Activated CD4-positive, alpha-beta memory T cell treated with anti-CD3 and anti-CD28 coated beads for 36 hours (primary cell): ENCODE measurements at regions not wholly inside any gene's neighbourhood (a gene's known extent, or its start where the extent isn't known, plus 50 kb on each side); places are given as distances from the start of the nearest gene placed in this dataset.

Experiments used
- CTCF ChIA-PET: fragments of 350-600 bp; sonication (Branson Sonifier 250); formaldehyde crosslinking; loops from one replicate; lab custom pipeline; 2021; ENCODE audit warnings: antibody characterized with exemption, inconsistent platforms; lab: Charles Lee
- POLR2A ChIA-PET: fragments of 350-600 bp; sonication (Branson Sonifier 250); formaldehyde crosslinking; loops from one replicate; lab custom pipeline; 2021; ENCODE audit warnings: antibody characterized with exemption; lab: Charles Lee
- DNase-seq: peaks from one replicate; pipeline ENCODE4 v3.0.0-alpha.2; 2020
- H3K27ac Mint-ChIP-seq: one replicate; pipeline ENCODE4 v1.8.0; 2021; ENCODE audit warnings: mixed read lengths
- H3K27me3 Mint-ChIP-seq: one replicate; pipeline ENCODE4 v1.8.0; 2021; ENCODE audit warnings: mixed read lengths
- H3K36me3 Mint-ChIP-seq: one replicate; pipeline ENCODE4 v1.8.0; 2021; ENCODE audit warnings: mixed read lengths
- H3K4me1 Mint-ChIP-seq: one replicate; pipeline ENCODE4 v1.8.0; 2021; ENCODE audit warnings: low read depth, mixed read lengths
- H3K4me3 Mint-ChIP-seq: one replicate; pipeline ENCODE4 v1.8.0; 2021; ENCODE audit warnings: mild to moderate bottlenecking, mixed read lengths
- H3K9me3 Mint-ChIP-seq: one replicate; pipeline ENCODE4 v1.8.0; 2021; ENCODE audit warnings: mixed read lengths
- intact Hi-C: fragments of 100-400 bp; cut with micrococcal nuclease; formaldehyde crosslinking; loops from one replicate; pipeline ENCODE4 v1.15.1; 2023

DNA sequence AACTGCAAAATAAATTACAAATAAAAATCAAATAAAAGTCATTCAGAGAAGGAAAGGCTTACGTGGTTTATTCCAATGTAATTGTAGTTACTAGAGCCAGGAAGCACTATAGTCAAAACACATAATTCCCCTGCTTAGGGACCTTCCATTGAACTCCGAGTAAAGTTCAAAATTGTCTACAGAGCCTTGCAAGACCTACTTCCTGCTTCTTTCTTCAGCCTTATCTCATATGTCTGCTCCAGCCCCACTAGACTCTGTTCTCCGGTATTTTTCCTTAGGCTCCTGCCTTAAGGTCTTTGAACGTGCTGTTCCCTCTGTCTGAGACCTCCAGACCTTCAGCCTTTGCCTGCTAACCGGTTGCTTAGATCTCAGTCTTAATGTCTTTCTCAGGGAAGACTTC lies 104.3 kb downstream of the ARL6IP6 start:
- no peak overlapping the region for H3K4me3 Mint-ChIP-seq
- ChIA-PET CTCF (no interaction called here), POLR2A (no interaction called here)
- no peaks in the 10 kb centered on the region for H3K36me3 Mint-ChIP-seq
- no peak for DNase-seq
- H3K27me3 Mint-ChIP-seq, result no peaks in the 10 kb centered on the region
- no peak overlapping the region for H3K27ac Mint-ChIP-seq
- H3K9me3 Mint-ChIP-seq, result no peaks in the 10 kb centered on the region
- no peaks in the 10 kb centered on the region for H3K4me1 Mint-ChIP-seq
- intact Hi-C loops, result no loop called here

- CTCF ChIA-PET, result no interaction called here
- Mint-ChIP-seq H3K9me3 (no peaks in the 10 kb centered on the region), H3K27me3 (peaks cover 3% of the 10 kb centered on the region), H3K4me1 (no peaks in the 10 kb centered on the region), H3K4me3 (no peak overlapping the region), H3K36me3 (no peaks in the 10 kb centered on the region), H3K27ac (no peak overlapping the region)
- intact Hi-C loops, result no loop called here
- POLR2A ChIA-PET, result interaction anchor here (0.6 kb wide), 1 partner anchor 537 kb away, joined by 5 read pairs; no protein-coding TSS in a partner anchor
- DNase-seq, result no peak
Measured at GRCh38 chr2:152820048-152820447, 101.6 kb downstream of the ARL6IP6 start.

DNA sequence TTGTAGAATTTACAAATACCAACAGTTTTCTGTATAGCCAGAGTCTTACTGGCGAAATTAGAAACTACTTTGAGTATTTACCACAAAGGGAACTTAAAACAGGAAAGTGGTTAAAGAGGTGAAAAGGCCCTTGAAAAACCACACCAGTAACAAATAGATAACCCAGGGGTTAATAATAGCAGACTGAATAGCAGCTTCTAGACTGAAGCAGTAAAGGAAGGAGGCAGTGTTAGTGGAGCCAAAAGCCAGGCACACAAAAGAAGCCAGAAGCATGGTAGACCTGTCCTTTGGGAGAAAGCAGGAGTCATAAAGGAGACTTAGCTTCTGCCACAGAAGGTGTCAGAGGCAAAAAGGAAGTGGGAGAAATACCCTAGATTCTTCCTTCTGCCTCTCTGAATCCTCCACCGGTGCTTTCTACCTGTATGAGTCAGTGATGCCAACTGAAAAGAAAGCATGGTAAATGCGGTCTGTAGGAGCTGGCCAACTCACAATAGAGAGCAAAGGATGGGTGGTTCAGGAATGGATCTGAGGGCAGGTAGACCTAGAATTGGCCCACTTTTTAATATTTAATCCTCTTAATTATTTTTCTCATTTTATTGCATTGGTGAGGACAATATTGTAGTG lies 97.3 kb downstream of the ARL6IP6 start:
- Mint-ChIP-seq H3K27ac (no peak overlapping the region), H3K27me3 (peaks cover 4% of the 10 kb centered on the region), H3K4me1 (no peaks in the 10 kb centered on the region), H3K36me3 (peaks cover 3% of the 10 kb centered on the region), H3K4me3 (no peak overlapping the region), H3K9me3 (peaks cover 19% of the 10 kb centered on the region)
- intact Hi-C loops, result no loop called here
- ChIA-PET CTCF (no interaction called here), POLR2A (no interaction called here)
- no peak for DNase-seq

DNA sequence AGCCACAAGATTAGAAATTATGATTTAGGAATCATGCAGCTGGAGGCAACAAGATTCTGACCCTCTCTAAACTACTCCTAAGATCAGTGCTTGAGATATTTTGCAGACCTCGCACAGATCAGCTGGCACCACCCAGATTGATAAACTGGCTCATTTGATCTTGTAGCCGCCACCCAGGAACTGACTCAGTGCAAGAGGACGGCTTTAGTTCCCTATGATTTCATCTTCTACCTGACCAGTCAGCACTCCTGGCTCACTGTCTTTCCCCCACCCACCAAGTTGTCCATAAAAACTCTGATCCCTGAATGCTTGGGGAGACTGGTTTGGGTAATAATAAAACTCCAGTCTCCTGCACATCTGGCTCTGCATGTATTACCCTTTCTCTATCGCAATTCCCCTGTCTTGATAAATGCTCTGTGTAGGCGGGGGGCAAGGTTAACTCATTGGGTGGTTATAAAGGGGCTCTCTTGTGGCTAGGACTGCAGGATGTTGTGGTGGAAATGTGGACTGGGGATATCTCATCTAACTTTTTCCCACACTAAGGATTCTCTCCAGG lies 96.1 kb downstream of the ARL6IP6 start:
- intact Hi-C loops, result no loop called here
- peaks cover 3% of the 10 kb centered on the region for H3K36me3 Mint-ChIP-seq
- H3K4me3 Mint-ChIP-seq, result no peak overlapping the region
- peaks cover 6% of the 10 kb centered on the region for H3K27me3 Mint-ChIP-seq
- POLR2A ChIA-PET, result no interaction called here
- DNase-seq, result no peak
- CTCF ChIA-PET, result no interaction called here
- H3K4me1 Mint-ChIP-seq, result no peaks in the 10 kb centered on the region
- peaks cover 19% of the 10 kb centered on the region for H3K9me3 Mint-ChIP-seq
- no peak overlapping the region for H3K27ac Mint-ChIP-seq

DNA sequence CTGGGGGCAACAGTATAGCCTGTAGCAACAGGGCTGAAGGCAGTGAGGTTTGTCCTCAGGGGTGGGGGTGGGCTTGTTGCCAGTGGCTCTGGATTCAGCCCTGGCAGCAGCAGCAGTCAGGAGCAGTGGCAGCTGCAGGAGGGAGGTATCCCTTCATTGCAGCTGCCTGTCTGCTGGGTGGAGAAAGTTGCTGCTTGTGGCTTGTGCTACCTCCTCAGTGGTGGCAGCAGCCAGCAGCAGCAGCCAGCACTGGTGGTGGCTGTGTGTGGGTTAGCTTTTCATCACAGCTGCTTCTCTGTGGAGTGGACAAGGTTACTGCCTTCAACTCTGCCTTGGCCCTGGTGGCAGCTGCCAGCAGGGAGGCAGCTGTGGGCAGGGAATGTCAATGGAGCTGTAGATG lies 94.9 kb downstream of the ARL6IP6 start:
- ChIA-PET CTCF (no interaction called here), POLR2A (no interaction called here)
- Mint-ChIP-seq H3K27me3 (peaks cover 6% of the 10 kb centered on the region), H3K4me3 (no peak overlapping the region), H3K27ac (no peak overlapping the region), H3K36me3 (peaks cover 3% of the 10 kb centered on the region), H3K9me3 (peaks cover 19% of the 10 kb centered on the region), H3K4me1 (no peaks in the 10 kb centered on the region)
- intact Hi-C loops, result no loop called here
- no peak for DNase-seq
